ENCODE measurements at regions not wholly inside any gene's neighbourhood (a gene's known extent, or its start where the extent isn't known, plus 50 kb on each side); places are given as distances from the start of the nearest gene placed in this dataset.

GRCh38 chr6:43865932-43866645, 96.1 kb downstream of the VEGFA start:
- H3K23ac ChIP-seq (ENCODE audit: insufficient read length, low read depth, low read length) = no peak overlapping the region
- no peak overlapping the region for H2BK15ac ChIP-seq (ENCODE audit: low read depth, low read length)
- Mint-ChIP-seq H3K4me3 (no peak overlapping the region), H3K9me3 (no peaks in the 10 kb centered on the region; a peak in 1 of 5 replicates), H3K36me3 (ENCODE audit: insufficient read depth in 1 of 3, low read depth in 3 of 3) (no peaks in the 10 kb centered on the region), H3K4me1 (peaks cover 12 to 35% of the 10 kb centered on the region in 2 experiments), H3K27ac (peak overlapping the region in 2 of 3 experiments; percentile 5 to 17; a peak in 2 of 7 replicates), H3K27me3 (ENCODE audit: low read depth) (peaks cover 3% of the 10 kb centered on the region; the same call in 1 of the 2 replicates)
- WGBS (ENCODE audit: extremely low coverage, insufficient read length, low lambda C conversion rate) = no CpG with 5 or more reads among the region's 12 CpGs
- no peaks in the 10 kb centered on the region for H3K27me3 ChIP-seq (ENCODE audit: insufficient read depth, low read length)
- H2AFZ ChIP-seq (ENCODE audit: low read length) = no peak overlapping the region
- no peak for DNase-seq
- no peak overlapping the region for H2BK120ac ChIP-seq (ENCODE audit: low read depth, low read length, poor library complexity, severe bottlenecking)
- no peak overlapping the region for H2BK5ac ChIP-seq (ENCODE audit: insufficient read length, low read length)
- H3T11ph ChIP-seq (ENCODE audit: low read length) = no peak overlapping the region
- H2BK12ac ChIP-seq (ENCODE audit: insufficient read length, low read depth, low read length) = no peak overlapping the region
- H3K4me1 ChIP-seq (ENCODE audit: insufficient read depth, low read length) = no peaks in the 10 kb centered on the region; the same call in 1 of the 2 replicates
- H3K4me2 ChIP-seq (ENCODE audit: insufficient read depth, insufficient read length, low read length) = no peak overlapping the region
- no peak overlapping the region for H3K56ac ChIP-seq (ENCODE audit: insufficient read length, low read depth, low read length)
- no peak overlapping the region for H3K14ac ChIP-seq (ENCODE audit: insufficient read depth, low read length)
- no peak overlapping the region for H2AK5ac ChIP-seq (ENCODE audit: insufficient read length, low read length)
- H3K18ac ChIP-seq (ENCODE audit: insufficient read length, low read depth, low read length) = no peak overlapping the region
- H2BK20ac ChIP-seq (ENCODE audit: low read depth, low read length, poor library complexity, severe bottlenecking) = no peak overlapping the region
- no peaks in the 10 kb centered on the region for H3K79me1 ChIP-seq (ENCODE audit: insufficient read depth, low read depth, low read length, poor library complexity, severe bottlenecking)
- no peaks in the 10 kb centered on the region for H3K23me2 ChIP-seq (ENCODE audit: insufficient read length, low read depth, low read length, poor library complexity, severe bottlenecking)
- no peaks in the 10 kb centered on the region for H3K79me2 ChIP-seq (ENCODE audit: insufficient read depth, low read length)
- H3K9ac ChIP-seq (ENCODE audit: extremely low read depth, insufficient read length, low read length) = no peak overlapping the region
- no peak for TF ChIP-seq CTCF (conservative IDR thresholded peaks at IDR 0.05)
- H3K4ac ChIP-seq (ENCODE audit: low read depth, low read length) = no peak overlapping the region
- H3K9me3 ChIP-seq (ENCODE audit: control insufficient read depth, low read depth, low read length) = no peaks in the 10 kb centered on the region
- no peak overlapping the region for H4K91ac ChIP-seq (ENCODE audit: insufficient read length, low read depth, low read length)
- H4K8ac ChIP-seq (replicated peaks; ENCODE audit: insufficient read length, low read depth, low read length) = no peak overlapping the region
- H4K5ac ChIP-seq (ENCODE audit: insufficient read length, low read depth, low read length) = no peak overlapping the region
- H4K20me1 ChIP-seq (ENCODE audit: control insufficient read depth, insufficient read depth, insufficient read length) = no peaks in the 10 kb centered on the region
- no peak overlapping the region for H3K27ac ChIP-seq (ENCODE audit: insufficient read length, low read depth, low read length)
